OCI-LY1 (cell line): ENCODE measurements at regions not wholly inside any gene's neighbourhood (a gene's known extent, or its start where the extent isn't known, plus 50 kb on each side); places are given as distances from the start of the nearest gene placed in this dataset.

ENCODE experiments used
- CTCF ChIP-seq: fragments of 200-600 bp; sonication (generic), shearing (Covaris generic); IDR thresholded peaks from 2 replicates; pipeline ENCODE4 v1.5.1; 2017; ENCODE audit warnings: mild to moderate bottlenecking, antibody characterized with exemption, low read length, moderate library complexity, mixed read lengths
- EZH2 ChIP-seq: fragments of 200-600 bp; sonication (generic), shearing (Covaris generic); IDR thresholded peaks from 2 replicates; pipeline ENCODE4 v1.8.0; 2017; ENCODE audit warnings: borderline replicate concordance, mixed run types, mild to moderate bottlenecking, antibody characterized with exemption, low read length, moderate library complexity, mixed read lengths

- no peak for TF ChIP-seq CTCF
- TF ChIP-seq EZH2: no peak
These were observed 735.1 kb downstream of the GLUD2 start for GRCh38 chrX:121782544-121782943.
